ENCODE measurements at regions not wholly inside any gene's neighbourhood (a gene's known extent, or its start where the extent isn't known, plus 50 kb on each side); places are given as distances from the start of the nearest gene placed in this dataset.
A peak's percentile ranks its signal among the peaks of the same experiment; 100 is the strongest.

DNA sequence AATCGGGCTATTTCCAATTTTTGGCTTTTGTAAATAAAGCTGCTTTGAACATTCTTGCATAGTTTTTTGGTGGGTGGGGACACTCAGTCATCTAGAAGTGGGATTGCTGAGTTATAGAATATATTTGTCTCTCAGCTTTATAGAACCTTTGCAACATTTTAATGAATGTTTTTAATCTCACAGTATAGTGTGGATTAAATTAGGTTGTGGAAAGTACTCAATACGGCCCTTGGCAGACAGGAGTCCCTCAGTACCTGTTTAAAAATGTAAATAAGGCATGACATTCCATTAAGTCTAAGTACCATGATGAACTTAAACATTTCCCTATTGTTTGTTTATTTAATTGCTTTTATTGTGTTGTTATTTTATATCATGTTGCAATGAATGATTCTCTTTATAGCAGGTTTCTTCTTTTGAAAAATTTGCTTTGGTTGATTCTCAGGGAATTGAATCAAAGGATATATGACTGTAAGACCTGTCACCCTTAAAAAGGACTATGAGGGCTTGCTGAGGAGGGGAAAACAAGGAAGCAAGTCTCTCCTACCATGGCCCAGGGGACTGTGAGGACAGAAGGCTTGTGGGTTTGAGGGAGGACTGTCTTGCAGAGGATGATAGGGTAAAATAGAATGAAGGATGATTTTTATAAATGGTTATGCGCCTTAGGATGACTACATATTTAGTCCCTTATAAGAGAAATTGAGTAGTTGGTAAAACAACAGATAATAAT lies 165.1 kb downstream of the RPIA start:
- no peak for DNase-seq
- H3K36me3 Mint-ChIP-seq (ENCODE audit: insufficient read depth), result peaks cover 3% of the 10 kb centered on the region
- no peak overlapping the region for H3K4me3 Mint-ChIP-seq
- no peaks in the 10 kb centered on the region for H3K9me3 Mint-ChIP-seq
- H3K4me1 Mint-ChIP-seq (ENCODE audit: low read depth in 2 of 2), result peaks cover 0 to 2% of the 10 kb centered on the region in 2 donors
- ATAC-seq (replicated peaks), result no peak
- H3K27me3 Mint-ChIP-seq, result peaks cover 37 to 58% of the 10 kb centered on the region in 2 donors
- no peak overlapping the region for H3K27ac Mint-ChIP-seq

DNA sequence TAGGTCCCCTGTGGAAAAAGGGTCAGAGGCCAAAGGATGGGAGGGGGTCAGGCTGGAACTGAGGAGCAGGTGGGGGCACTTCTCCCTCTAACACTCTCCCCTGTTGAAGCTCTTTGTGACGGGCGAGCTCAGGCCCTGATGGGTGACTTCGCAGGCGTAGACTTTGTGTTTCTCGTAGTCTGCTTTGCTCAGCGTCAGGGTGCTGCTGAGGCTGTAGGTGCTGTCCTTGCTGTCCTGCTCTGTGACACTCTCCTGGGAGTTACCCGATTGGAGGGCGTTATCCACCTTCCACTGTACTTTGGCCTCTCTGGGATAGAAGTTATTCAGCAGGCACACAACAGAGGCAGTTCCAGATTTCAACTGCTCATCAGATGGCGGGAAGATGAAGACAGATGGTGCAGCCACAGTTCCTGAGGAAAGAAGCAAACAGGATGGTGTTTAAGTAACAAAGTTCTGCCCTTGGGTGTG lies 165.8 kb downstream of the RPIA start:
- Mint-ChIP-seq H3K9me3 (no peaks in the 10 kb centered on the region), H3K36me3 (ENCODE audit: insufficient read depth) (peaks cover 3% of the 10 kb centered on the region), H3K4me3 (no peak overlapping the region), H3K27me3 (peaks cover 31 to 60% of the 10 kb centered on the region in 2 donors), H3K4me1 (ENCODE audit: low read depth in 2 of 2) (peaks cover 0 to 2% of the 10 kb centered on the region in 2 donors), H3K27ac (no peak overlapping the region)
- DNase-seq, result no peak
- no peak for ATAC-seq (replicated peaks)

GRCh38 chr2:88857951-88858411 lies 166.5 kb downstream of the RPIA start:
- H3K36me3 Mint-ChIP-seq (ENCODE audit: insufficient read depth), result peaks cover 3% of the 10 kb centered on the region
- peaks cover 25 to 60% of the 10 kb centered on the region in 2 donors for H3K27me3 Mint-ChIP-seq
- H3K4me3 Mint-ChIP-seq, result no peak overlapping the region
- no peaks in the 10 kb centered on the region for H3K9me3 Mint-ChIP-seq
- DNase-seq (no peak), ATAC-seq (replicated peaks) (no peak)
- H3K4me1 Mint-ChIP-seq (ENCODE audit: low read depth in 2 of 2), result no peaks in the 10 kb centered on the region
- no peak overlapping the region for H3K27ac Mint-ChIP-seq

GRCh38 chr2:88859461-88859860 lies 168.0 kb downstream of the RPIA start:
- peaks cover 31 to 72% of the 10 kb centered on the region in 2 donors for H3K27me3 Mint-ChIP-seq
- ATAC-seq (replicated peaks) (no peak), DNase-seq (no peak)
- no peaks in the 10 kb centered on the region for H3K4me1 Mint-ChIP-seq (ENCODE audit: low read depth in 2 of 2)
- peaks cover 3% of the 10 kb centered on the region for H3K36me3 Mint-ChIP-seq (ENCODE audit: insufficient read depth)
- no peaks in the 10 kb centered on the region for H3K9me3 Mint-ChIP-seq
- no peak overlapping the region for H3K4me3 Mint-ChIP-seq
- no peak overlapping the region for H3K27ac Mint-ChIP-seq

GRCh38 chr2:88860421-88861075 lies 169.1 kb downstream of the RPIA start:
- no peak for ATAC-seq (replicated peaks)
- H3K36me3 Mint-ChIP-seq (ENCODE audit: insufficient read depth), result peaks cover 3% of the 10 kb centered on the region
- H3K4me1 Mint-ChIP-seq (ENCODE audit: low read depth in 2 of 2), result peaks cover 0 to under 1% of the 10 kb centered on the region in 2 donors
- no peak overlapping the region for H3K27ac Mint-ChIP-seq
- no peak overlapping the region for H3K4me3 Mint-ChIP-seq
- no peaks in the 10 kb centered on the region for H3K9me3 Mint-ChIP-seq
- no peak for DNase-seq
- peaks cover 36 to 72% of the 10 kb centered on the region in 2 donors for H3K27me3 Mint-ChIP-seq

GRCh38 chr2:88865801-88866371 lies 174.4 kb downstream of the RPIA start:
- ATAC-seq (replicated peaks) (peak; percentile 16), DNase-seq (no peak)
- Mint-ChIP-seq H3K36me3 (ENCODE audit: insufficient read depth) (peaks cover 6% of the 10 kb centered on the region), H3K9me3 (no peaks in the 10 kb centered on the region), H3K4me3 (no peak overlapping the region), H3K4me1 (ENCODE audit: low read depth in 2 of 2) (peaks cover 0 to 8% of the 10 kb centered on the region in 2 donors), H3K27me3 (peaks cover 60 to 76% of the 10 kb centered on the region in 2 donors), H3K27ac (no peak overlapping the region)

GRCh38 chr2:88866756-88867155 lies 175.3 kb downstream of the RPIA start:
- ATAC-seq (replicated peaks) (no peak), DNase-seq (no peak)
- Mint-ChIP-seq H3K27me3 (peaks cover 61 to 76% of the 10 kb centered on the region in 2 donors), H3K36me3 (ENCODE audit: insufficient read depth) (peaks cover 6% of the 10 kb centered on the region), H3K4me1 (ENCODE audit: low read depth in 2 of 2) (peaks cover 0 to 8% of the 10 kb centered on the region in 2 donors), H3K4me3 (no peak overlapping the region), H3K9me3 (no peaks in the 10 kb centered on the region), H3K27ac (no peak overlapping the region)

DNA sequence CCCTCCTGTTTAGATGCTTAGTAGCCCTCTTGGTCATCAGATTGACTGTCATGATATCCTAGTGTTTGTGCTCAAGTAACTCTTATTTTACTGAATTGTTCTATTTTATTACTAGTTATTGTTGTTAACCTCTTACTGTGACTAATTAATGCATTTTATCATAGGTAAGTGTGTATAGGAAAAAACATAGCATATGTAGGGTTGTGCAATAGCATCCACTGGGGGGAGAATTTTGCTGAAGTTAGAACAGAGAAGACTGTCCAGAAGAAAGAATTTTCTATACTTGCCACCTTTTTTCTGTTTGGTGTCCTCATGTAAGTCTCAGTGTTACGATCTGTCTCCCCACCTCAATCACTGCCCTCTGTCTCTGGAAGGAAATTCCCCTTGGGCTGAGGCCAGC lies 177.4 kb downstream of the RPIA start:
- H3K36me3 Mint-ChIP-seq (ENCODE audit: insufficient read depth), result peaks cover 6% of the 10 kb centered on the region
- ATAC-seq (replicated peaks) (no peak), DNase-seq (no peak)
- H3K4me3 Mint-ChIP-seq, result no peak overlapping the region
- H3K4me1 Mint-ChIP-seq (ENCODE audit: low read depth in 2 of 2), result peaks cover 0 to 8% of the 10 kb centered on the region in 2 donors
- H3K9me3 Mint-ChIP-seq, result no peaks in the 10 kb centered on the region
- peaks cover 56 to 70% of the 10 kb centered on the region in 2 donors for H3K27me3 Mint-ChIP-seq
- H3K27ac Mint-ChIP-seq, result no peak overlapping the region

GRCh38 chr2:88870267-88870839 lies 178.9 kb downstream of the RPIA start:
- Mint-ChIP-seq H3K27ac (no peak overlapping the region), H3K9me3 (no peaks in the 10 kb centered on the region), H3K4me3 (no peak overlapping the region), H3K27me3 (peaks cover 43 to 55% of the 10 kb centered on the region in 2 donors), H3K36me3 (ENCODE audit: insufficient read depth) (peaks cover 6% of the 10 kb centered on the region), H3K4me1 (ENCODE audit: low read depth in 2 of 2) (peaks cover 0 to 8% of the 10 kb centered on the region in 2 donors)
- DNase-seq (no peak), ATAC-seq (replicated peaks) (no peak)

- peaks cover 0 to 4% of the 10 kb centered on the region in 2 donors for H3K4me1 Mint-ChIP-seq (ENCODE audit: low read depth in 2 of 2)
- H3K9me3 Mint-ChIP-seq, result no peaks in the 10 kb centered on the region
- H3K27ac Mint-ChIP-seq, result no peak overlapping the region
- peaks cover 35 to 45% of the 10 kb centered on the region in 2 donors for H3K27me3 Mint-ChIP-seq
- no peak for ATAC-seq (replicated peaks)
- DNase-seq, result no peak
- H3K4me3 Mint-ChIP-seq, result no peak overlapping the region
- peaks cover 6% of the 10 kb centered on the region for H3K36me3 Mint-ChIP-seq (ENCODE audit: insufficient read depth)
These were observed 179.9 kb downstream of the RPIA start for GRCh38 chr2:88871336-88871735.

DNA sequence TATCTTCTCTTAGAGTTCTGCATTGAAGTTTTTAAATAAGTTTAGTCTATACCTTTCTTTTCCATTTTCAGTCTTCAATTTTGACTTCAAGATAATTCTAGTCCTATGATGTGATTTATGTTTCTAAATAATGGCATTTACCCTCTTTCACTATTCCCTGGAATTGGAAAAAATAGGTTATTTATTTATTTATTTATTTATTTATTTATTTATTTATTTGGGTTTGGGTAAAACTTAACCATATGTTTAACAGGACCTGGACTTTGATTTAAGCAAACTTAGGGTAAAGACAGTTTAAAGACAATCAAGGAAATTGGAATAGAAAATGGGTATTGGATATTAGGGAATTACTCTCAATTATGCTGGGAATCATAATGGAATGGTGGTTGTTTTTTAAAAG lies 182.1 kb downstream of the RPIA start:
- Mint-ChIP-seq H3K27me3 (peaks cover 26 to 44% of the 10 kb centered on the region in 2 donors), H3K4me3 (no peak overlapping the region), H3K4me1 (ENCODE audit: low read depth in 2 of 2) (no peaks in the 10 kb centered on the region), H3K9me3 (no peaks in the 10 kb centered on the region), H3K36me3 (ENCODE audit: insufficient read depth) (peaks cover 3% of the 10 kb centered on the region), H3K27ac (no peak overlapping the region)
- ATAC-seq (replicated peaks), result no peak
- no peak for DNase-seq

DNA sequence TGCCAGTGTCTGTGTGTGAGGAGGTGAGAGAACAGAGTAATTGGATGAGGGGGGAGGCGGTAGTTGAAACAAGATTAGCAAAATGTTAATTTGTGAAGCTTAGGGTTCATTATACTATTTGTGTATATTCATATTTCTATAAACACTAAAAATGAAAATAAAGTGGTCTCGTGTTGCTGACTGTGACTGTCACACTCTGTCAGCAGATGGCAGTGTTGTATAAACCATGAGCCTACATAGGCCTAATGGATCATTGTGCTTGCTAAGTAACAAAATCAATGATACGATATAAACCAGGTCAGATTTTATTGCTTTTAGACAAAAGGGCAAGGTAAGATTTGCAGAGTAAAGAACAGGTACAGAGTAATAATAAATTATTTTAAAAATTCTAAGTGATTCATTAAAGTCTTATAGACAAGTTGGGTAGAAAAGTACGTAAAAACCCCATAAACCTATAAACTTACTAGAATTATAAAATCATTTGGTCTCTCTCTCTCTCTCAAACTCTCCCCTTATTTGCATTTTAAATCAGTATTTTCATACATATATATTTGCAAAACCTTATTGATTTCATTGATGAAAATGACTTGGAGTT lies 182.7 kb downstream of the RPIA start:
- Mint-ChIP-seq H3K9me3 (no peaks in the 10 kb centered on the region), H3K4me1 (ENCODE audit: low read depth in 2 of 2) (no peaks in the 10 kb centered on the region), H3K27ac (no peak overlapping the region), H3K27me3 (peaks cover 22 to 39% of the 10 kb centered on the region in 2 donors), H3K4me3 (no peak overlapping the region), H3K36me3 (ENCODE audit: insufficient read depth) (peaks cover 3% of the 10 kb centered on the region)
- DNase-seq, result peak; percentile 16 to 29 (median 27)
- ATAC-seq (replicated peaks), result peak; percentile 54

DNA sequence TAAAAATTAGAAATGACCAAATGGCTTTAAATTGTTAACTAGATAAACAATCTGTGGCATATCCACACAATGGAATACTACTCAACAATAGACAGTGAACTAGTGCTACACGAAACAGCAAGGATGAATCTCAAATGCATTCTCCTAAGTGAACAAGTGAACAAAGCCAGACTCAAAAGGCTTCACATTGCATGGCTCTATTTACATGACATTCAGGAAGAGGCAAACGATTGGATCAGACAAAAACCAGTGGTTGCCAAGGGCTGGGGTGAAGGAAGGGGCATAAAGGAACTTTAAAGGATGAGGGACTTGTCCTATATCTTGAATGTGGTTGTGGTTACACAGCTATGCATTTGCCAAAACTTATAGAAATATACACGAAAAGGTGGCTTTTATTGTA lies 184.3 kb downstream of the RPIA start:
- no peaks in the 10 kb centered on the region for H3K4me1 Mint-ChIP-seq (ENCODE audit: low read depth in 2 of 2)
- H3K4me3 Mint-ChIP-seq, result no peak overlapping the region
- ATAC-seq (replicated peaks) (no peak), DNase-seq (no peak)
- no peaks in the 10 kb centered on the region for H3K9me3 Mint-ChIP-seq
- peaks cover under 1% of the 10 kb centered on the region for H3K36me3 Mint-ChIP-seq (ENCODE audit: insufficient read depth)
- H3K27ac Mint-ChIP-seq, result no peak overlapping the region
- H3K27me3 Mint-ChIP-seq, result peaks cover 12 to 38% of the 10 kb centered on the region in 2 donors
